ENCODE measurements at regions not wholly inside any gene's neighbourhood (a gene's known extent, or its start where the extent isn't known, plus 50 kb on each side); places are given as distances from the start of the nearest gene placed in this dataset.

- Histone ChIP-seq H3K9ac (ENCODE audit: low read length) (no peak overlapping the region), H3K36me3 (ENCODE audit: insufficient read depth, low read length) (no peaks in the 10 kb centered on the region), H3K9me2 (ENCODE audit: insufficient read depth, low read length) (no peaks in the 10 kb centered on the region), H3K27me3 (ENCODE audit: insufficient read depth, low read depth, low read length) (no peaks in the 10 kb centered on the region), H3F3A (ENCODE audit: insufficient read depth, low read length, poor library complexity, severe bottlenecking) (no peaks in the 10 kb centered on the region), H3K4me2 (ENCODE audit: low read length) (no peak overlapping the region), H3K27ac (ENCODE audit: low read length) (no peak overlapping the region), H3K4me3 (ENCODE audit: low read length) (no peak overlapping the region), H3K79me2 (replicated peaks; ENCODE audit: insufficient read depth, low read length) (no peaks in the 10 kb centered on the region), H4K20me1 (ENCODE audit: insufficient read depth) (no peaks in the 10 kb centered on the region), H3K9me3 (ENCODE audit: low read length) (no peaks in the 10 kb centered on the region), H2AFZ (ENCODE audit: low read depth, low read length) (no peak overlapping the region)
- TF ChIP-seq RAD21 (conservative IDR thresholded peaks at IDR 0.05), result no peak
- no peak for TF ChIP-seq REST (IDR thresholded peaks at IDR 0.05; ENCODE audit: borderline replicate concordance)
- no peak for TF ChIP-seq EP300 (conservative IDR thresholded peaks at IDR 0.05; ENCODE audit: poor library complexity, severe bottlenecking)
- TF ChIP-seq SMC3 (conservative IDR thresholded peaks at IDR 0.05; ENCODE audit: poor library complexity), result no peak
- TF ChIP-seq MXI1 (conservative IDR thresholded peaks at IDR 0.05; ENCODE audit: poor library complexity, severe bottlenecking), result no peak
- no peak for TF ChIP-seq POLR2AphosphoS5 (IDR thresholded peaks at IDR 0.05)
Observed at GRCh38 chr21:33975548-33976081, 60.0 kb upstream of the ATP5PO start.

GRCh38 chr21:33974513-33975468, 59.2 kb upstream of the ATP5PO start:
- no peak overlapping the region for H3K4me2 ChIP-seq (ENCODE audit: low read length)
- H4K20me1 ChIP-seq (ENCODE audit: insufficient read depth), result no peaks in the 10 kb centered on the region
- H3K36me3 ChIP-seq (ENCODE audit: insufficient read depth, low read length), result no peaks in the 10 kb centered on the region
- H2AFZ ChIP-seq (ENCODE audit: low read depth, low read length), result no peak overlapping the region
- no peak overlapping the region for H3K27ac ChIP-seq (ENCODE audit: low read length)
- no peaks in the 10 kb centered on the region for H3K9me2 ChIP-seq (ENCODE audit: insufficient read depth, low read length)
- H3K9ac ChIP-seq (ENCODE audit: low read length), result no peak overlapping the region
- no peaks in the 10 kb centered on the region for H3K27me3 ChIP-seq (ENCODE audit: insufficient read depth, low read depth, low read length)
- TF ChIP-seq TAF1 (IDR thresholded peaks at IDR 0.05; ENCODE audit: low read depth) (no peak), SMC3 (conservative IDR thresholded peaks at IDR 0.05; ENCODE audit: poor library complexity) (no peak), EP300 (conservative IDR thresholded peaks at IDR 0.05; ENCODE audit: poor library complexity, severe bottlenecking) (no peak), REST (IDR thresholded peaks at IDR 0.05; ENCODE audit: borderline replicate concordance) (no peak), MXI1 (conservative IDR thresholded peaks at IDR 0.05; ENCODE audit: poor library complexity, severe bottlenecking) (no peak), POLR2AphosphoS5 (IDR thresholded peaks at IDR 0.05) (no peak), CTCF (IDR thresholded peaks at IDR 0.05; ENCODE audit: poor library complexity, severe bottlenecking) (no peak), EZH2 (IDR thresholded peaks at IDR 0.05; ENCODE audit: borderline replicate concordance, insufficient read depth, low read length, poor library complexity, severe bottlenecking) (no peak), RAD21 (conservative IDR thresholded peaks at IDR 0.05) (no peak)
- H3F3A ChIP-seq (ENCODE audit: insufficient read depth, low read length, poor library complexity, severe bottlenecking), result no peaks in the 10 kb centered on the region
- no peaks in the 10 kb centered on the region for H3K79me2 ChIP-seq (replicated peaks; ENCODE audit: insufficient read depth, low read length)
- H3K4me3 ChIP-seq (ENCODE audit: low read length), result no peak overlapping the region
- no peaks in the 10 kb centered on the region for H3K9me3 ChIP-seq (ENCODE audit: low read length)
